ENCODE measurements at regions not wholly inside any gene's neighbourhood (a gene's known extent, or its start where the extent isn't known, plus 50 kb on each side); places are given as distances from the start of the nearest gene placed in this dataset.
"Not testable (repeated sequence)": the region's sequence is repeated elsewhere in the genome, so short reads cannot be mapped to it uniquely, and the experiment has no call there.

DNA sequence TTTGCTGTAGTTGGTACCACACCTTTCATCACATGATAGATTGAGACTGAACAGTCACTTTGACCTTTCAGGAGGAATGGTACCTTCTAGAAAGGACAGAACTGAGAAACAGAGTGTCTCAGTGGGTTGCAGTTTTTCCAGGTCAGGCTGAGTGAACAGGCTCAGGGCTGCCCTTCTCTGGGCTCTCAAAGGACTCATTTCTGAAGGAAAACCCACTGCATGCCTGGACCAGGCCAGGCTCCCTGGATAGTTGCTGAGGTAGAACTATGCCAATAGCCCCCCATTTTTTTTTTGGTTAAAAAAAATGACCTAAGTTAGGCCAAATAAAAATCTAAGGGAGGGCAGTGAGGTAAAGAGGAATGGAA, 148.1 kb upstream of the EGLN3 start:
- ATAC-seq (ENCODE audit: poor library complexity) (peak; percentile 19), DNase-seq (no peak)
- intact Hi-C loops (cut with DNase I): loop anchor here (5.0 to 10.0 kb wide), 3 partner anchors 126 to 262 kb away; partner anchors contain the start of gene EGLN3

DNA sequence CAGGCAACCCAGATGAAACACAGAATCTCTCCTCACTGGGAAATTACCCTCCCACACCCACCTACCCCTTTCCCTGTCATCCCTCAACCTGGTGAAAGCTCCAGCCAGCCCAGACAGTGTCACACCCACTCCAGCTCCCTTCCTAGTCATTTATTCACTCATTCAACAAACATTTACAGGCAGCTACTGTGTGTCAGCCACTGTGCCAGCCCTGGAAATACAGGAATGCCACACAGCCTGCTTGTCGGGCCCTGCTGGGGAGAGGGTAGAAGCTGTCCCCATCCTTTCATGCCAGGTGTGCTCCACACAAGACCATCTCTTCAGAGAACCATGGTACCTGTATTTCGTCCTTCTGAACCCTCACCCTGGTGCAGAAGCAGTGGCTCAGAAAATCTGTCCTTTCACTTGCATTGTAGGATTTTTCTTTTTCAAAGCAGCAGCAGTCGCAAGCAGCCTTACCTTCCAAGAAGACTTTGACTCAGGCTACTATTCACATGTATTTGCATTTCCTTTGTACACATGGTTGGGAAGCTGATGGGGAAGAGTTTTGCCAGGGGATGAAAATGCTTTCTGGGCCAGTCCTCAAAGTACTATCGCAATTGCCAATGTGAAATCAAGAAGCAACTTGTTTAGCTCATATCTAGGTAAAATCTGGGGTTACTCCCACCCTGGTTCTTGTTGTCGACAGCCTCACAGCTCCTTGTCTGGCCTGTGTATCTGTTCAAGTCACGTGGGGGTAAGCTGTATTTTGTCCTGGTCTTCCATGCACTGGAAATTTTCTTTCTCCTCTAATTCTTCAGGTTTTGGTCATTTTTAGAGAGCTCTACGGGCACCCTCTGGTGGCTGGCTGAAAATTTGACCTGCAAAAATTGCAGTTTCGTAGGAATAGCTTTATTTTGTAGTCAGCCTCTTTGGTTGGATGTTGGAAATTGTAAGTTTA, 147.4 kb upstream of the EGLN3 start:
- DNase-seq (no peak), ATAC-seq (ENCODE audit: poor library complexity) (peak; percentile 77)
- intact Hi-C loops (cut with DNase I): loop anchor here (5.0 to 10.0 kb wide), 3 partner anchors 126 to 261 kb away; partner anchors contain the start of gene EGLN3

DNA sequence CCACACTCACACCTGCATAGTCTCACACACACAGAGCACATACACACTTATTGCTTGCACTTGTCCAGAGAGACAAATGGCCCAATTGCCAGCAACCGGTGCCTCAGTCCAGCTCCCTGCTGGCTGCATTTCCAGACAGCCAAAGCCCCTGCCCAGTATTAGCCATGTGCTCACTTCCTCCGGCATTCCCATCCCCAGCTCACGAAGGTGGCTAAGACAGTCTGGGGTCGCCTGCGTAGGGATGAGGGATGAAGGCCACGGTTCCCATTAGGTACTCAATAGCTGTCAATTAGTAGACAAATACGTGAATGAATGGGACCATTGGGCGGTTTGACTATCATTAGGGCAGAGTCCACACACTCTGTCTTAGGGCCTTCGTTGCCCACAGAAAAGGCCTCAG, 146.8 kb upstream of the EGLN3 start:
- no peak for ATAC-seq (ENCODE audit: poor library complexity)
- intact Hi-C loops (cut with DNase I): loop anchor here (5.0 to 10.0 kb wide), 3 partner anchors 127 to 260 kb away; partner anchors contain the start of gene EGLN3
- DNase-seq: no peak

DNA sequence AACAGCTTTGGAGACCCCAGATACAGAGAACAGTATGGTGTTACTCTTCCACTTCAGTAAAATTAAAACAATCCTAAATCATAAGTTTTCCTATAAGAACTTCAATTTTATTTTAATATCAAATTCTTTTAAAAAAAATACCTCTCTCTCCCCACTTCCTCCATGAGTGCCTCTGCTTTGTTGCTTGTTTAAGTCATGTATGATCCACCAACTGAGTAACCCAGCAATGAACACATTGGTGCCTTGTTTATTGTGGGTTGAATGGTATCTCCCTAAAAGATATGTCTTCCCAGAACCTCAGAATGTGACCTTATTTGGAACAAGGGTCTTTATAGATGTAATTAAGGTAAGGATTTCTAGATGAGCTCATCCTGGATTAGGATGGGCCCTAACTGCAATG, 143.5 kb upstream of the EGLN3 start:
- DNase-seq: no peak
- intact Hi-C loops (cut with DNase I): loop anchor here (10.0 kb wide), 2 partner anchors 130 to 140 kb away; partner anchors contain the start of gene EGLN3
- no peak for ATAC-seq (ENCODE audit: poor library complexity)

DNA sequence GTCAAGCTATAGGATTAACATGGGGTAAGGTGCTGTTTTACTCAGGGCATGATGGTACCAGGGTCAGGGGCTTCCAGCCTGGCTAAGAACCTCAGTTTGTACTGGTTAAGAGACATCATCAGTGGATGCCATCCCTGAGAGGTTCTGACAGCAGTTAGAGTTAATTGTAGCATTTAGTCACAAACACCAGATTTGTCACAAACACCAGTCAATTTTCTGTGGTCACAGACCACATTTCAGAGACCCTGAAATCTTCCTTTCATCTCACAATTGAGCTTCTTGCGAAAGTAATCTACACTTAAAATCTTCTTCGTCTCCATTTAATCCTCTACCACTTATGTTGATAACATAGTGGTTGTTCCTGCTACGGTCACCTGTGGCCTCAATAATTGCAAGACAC, 143.0 kb upstream of the EGLN3 start:
- intact Hi-C loops (cut with DNase I): loop anchor here (10.0 kb wide), 2 partner anchors 131 to 139 kb away; partner anchors contain the start of gene EGLN3
- ATAC-seq (ENCODE audit: poor library complexity) (no peak), DNase-seq (no peak)

DNA sequence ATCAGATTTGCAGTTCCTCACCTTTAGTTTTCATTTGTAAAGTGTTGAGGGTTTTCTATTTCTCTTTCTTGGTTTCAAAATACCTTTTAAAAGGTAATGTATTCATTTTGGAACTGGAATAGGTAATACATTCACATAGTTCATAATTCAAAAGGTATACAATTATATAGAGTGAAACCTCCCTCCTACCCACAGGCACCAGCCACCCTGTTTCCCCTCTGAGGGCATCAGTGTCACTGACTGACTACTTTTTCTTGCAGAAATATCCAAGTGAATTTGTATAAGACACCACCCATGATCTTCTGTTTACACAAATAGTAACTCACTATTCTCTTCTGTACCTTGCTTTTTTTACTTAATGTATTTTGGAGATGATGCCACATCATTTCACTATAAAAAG, 139.6 kb upstream of the EGLN3 start:
- DNase-seq (no peak), ATAC-seq (ENCODE audit: poor library complexity) (no peak)
- intact Hi-C loops (cut with DNase I): loop anchor here (10.0 kb wide), 2 partner anchors 134 to 136 kb away; partner anchors contain the start of gene EGLN3

DNA sequence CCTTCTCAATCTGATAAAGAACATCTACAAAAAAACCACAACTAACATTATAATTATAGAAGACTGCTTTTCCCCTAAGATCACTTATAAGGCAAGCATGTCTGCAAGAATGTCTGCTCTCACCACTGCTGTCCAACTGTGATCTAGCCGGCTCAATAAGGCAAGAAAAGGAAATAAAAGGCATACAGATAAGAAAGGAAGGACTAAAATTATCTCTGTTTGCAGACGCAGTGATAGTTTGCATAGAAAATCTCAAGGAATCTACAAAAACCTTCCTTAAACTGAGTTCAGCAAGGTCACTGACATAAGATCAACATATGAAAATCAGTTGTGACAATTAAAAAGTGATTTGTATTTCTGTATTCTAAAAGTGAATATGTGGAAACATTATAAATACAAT, 138.0 kb upstream of the EGLN3 start:
- ATAC-seq (ENCODE audit: poor library complexity): no peak
- DNase-seq: no peak
- intact Hi-C loops (cut with DNase I): no loop called here

DNA sequence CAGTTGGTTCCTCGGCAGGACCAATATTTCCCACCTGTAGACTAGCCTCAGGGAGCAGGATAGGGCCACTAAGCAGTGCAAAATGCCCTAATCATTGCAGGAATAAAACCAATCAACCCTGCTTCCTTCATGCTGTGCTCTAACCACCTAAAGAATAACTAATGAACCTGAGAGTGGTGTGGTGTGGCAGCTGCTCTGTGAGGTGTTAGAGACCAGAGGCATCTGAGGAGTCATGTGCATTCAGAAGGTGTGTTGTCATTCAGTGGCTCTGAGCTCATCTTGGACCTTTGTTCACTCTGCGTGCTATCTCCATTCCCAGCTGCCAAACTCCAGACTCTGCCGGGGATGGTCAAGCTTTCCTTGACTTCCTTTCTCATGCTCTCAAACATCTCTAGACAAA, 136.7 kb upstream of the EGLN3 start:
- no peak for DNase-seq
- intact Hi-C loops (cut with DNase I): no loop called here
- ATAC-seq (ENCODE audit: poor library complexity): no peak

DNA sequence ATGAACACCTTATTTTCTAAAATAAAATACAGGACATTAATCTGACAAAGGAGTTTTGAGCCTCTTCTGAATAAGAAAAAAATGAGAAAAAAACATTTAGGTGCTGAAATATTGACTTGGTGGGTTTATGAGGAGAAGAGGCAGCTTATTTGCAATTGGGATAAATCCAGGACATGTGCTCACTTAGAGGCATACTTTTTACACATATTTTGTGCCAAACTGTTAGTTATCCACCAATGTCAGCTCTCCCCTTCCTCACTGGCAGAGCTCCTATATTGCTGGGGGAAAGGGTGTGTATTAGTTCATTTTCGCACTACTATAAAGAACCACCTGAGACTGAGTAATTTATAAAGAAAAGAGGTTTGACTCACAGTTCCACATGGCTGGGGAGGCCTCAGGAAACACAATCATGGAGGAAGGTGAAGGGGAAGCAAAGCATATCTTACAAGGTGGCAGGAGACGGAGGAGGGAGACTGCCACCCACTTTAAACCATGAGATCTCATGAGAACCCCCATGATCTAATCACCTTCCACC, 135.4 kb upstream of the EGLN3 start:
- intact Hi-C loops (cut with DNase I): no loop called here

DNA sequence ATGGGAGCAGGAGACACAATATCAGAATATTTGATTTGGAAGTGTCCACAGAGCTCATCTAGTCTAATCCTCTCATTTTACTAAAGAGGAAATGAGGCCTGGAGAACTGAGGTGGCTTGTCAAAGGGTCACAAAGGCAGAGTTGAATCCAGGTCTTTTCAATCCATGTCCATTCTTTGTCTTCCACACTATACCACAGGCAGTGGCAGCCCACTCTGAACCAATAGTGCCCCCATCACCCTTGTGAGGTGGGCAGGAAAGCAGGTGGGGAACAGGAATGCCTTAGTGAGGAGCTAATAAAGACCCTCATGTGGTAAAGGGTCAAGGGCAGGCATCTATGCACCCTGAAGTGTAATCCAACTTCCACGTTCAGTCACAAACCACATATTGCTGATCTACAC, 134.8 kb upstream of the EGLN3 start:
- ATAC-seq (ENCODE audit: poor library complexity) (no peak), DNase-seq (no peak)
- intact Hi-C loops (cut with DNase I): no loop called here

More for the DNA sequence above, 135.4 kb upstream of the EGLN3 start:
- ATAC-seq (ENCODE audit: poor library complexity) (no peak), DNase-seq (no peak)

DNA sequence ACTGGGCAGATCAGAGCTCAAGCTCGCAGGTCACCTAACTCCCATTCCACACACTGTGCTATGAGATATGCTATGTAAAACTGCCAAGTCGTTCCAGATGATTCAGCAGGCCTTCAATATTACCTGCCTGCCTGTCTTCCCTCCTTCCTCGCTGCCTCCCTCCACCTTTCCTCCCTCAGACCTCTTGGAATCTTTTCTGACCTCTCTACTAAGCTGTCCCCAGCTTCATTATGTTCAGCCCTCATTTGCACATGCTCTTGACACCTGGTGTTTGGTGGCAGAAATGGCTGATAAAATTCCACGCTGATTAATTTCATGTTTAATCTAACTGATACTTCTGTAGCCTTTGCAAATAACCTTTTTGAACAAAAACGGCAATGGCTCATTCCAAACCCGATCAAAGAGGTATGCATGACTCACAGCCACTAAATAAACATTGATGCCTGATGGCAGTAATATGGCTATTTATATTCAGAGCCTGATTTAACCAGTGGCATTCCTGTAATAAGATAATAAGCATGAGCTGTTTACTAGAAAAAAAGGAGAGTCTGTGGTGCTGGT, 130.8 kb upstream of the EGLN3 start:
- ATAC-seq (ENCODE audit: poor library complexity): peak; percentile 86
- intact Hi-C loops (cut with DNase I): no loop called here

DNA sequence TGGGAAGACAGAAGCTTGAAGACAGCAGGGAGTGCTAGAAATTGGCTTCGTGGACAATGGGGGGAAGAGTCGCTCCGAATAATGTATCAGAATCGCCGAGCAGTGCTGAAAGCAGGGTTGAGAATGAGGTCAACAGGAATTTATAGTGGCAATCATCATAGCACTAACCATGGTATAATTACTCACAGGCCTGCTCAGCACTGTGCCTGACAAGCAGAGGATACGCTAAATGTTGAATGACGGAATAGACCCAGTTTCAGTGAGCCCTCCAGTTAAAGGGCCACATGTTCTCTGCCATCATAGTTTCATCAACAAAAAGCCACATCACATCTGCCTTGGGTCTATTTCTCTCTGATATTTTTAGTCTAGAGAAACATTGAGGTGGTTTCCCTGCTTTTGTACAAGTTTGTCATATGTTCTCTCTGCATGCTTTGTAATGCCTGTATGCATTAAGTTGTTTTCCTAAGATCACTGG, 130.3 kb upstream of the EGLN3 start:
- peak; percentile 95 for ATAC-seq (ENCODE audit: poor library complexity)
- intact Hi-C loops (cut with DNase I): no loop called here
- DNase-seq: no peak

More for the DNA sequence above, 130.8 kb upstream of the EGLN3 start:
- DNase-seq: no peak

DNA sequence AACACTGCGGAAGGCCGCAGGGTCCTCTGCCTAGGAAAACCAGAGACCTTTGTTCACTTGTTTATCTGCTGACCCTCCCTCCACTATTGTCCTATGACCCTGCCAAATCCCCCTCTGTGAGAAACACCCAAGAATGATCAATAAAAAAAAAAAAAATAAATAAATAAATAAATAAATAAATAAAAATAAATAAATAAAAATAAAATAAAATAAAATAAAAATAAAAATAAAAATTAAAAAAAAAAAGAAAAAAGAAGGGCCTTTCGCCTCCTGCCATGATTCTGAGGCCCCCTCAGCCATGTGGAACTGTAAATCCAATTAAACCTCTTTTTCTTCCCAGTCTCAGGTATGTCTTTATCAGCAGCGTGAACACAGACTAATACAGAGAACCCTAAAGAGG, 128.8 kb upstream of the EGLN3 start:
- intact Hi-C loops (cut with DNase I); ATAC-seq (ENCODE audit: poor library complexity); DNase-seq: not testable (repeated sequence)

DNA sequence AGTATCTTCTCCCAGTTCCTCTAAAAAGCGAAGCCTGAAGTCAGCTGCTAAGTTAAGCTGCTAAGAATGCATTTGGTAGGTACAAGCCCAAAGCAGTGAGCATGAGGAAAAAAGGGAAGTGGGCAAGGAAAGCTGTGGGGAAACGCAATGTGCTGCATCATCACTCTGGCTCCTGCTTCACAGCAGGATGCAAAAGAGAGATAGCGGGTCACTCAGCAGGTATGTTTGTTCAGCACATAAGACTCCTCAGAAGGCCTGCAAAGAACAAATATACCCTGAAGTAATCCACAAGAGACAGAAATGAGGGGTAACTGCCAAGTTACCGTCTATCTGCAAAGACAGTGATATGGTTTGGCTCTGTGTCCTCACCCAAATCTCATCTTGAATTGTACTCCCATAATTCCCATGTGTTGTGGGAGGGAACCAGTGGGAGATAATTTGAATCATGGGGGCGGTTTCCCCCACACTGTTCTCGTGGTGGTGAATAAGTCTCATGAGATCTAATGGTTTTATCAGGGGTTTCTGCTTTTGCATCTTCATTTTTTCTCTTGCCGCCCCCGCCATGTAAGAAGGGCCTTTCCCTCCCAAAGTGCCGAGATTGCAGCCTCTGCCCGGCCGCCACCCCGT, 127.4 kb upstream of the EGLN3 start:
- intact Hi-C loops (cut with DNase I): no loop called here
- no peak for ATAC-seq (ENCODE audit: poor library complexity)
- no peak for DNase-seq

DNA sequence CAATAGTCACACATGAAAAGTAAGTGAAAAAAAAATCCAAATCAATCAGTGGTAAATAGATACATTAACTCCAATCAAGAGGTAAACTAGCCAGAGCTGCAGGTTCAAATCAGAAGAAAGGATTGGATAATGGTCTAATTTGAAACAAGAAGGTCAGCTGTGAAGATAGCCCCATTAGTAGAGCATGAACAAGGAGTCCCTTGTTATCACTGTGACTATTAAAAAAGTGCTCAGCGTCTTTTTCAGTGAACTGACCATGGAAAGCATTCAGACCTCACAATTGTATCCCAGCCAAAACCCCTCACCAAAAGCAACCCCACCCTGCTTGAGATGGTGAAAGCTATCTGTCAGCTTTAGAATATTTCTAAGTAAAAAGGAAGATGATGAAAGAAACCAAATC, 125.0 kb upstream of the EGLN3 start:
- intact Hi-C loops (cut with DNase I): no loop called here
- ATAC-seq (ENCODE audit: poor library complexity): peak; percentile 37
- DNase-seq: no peak

DNA sequence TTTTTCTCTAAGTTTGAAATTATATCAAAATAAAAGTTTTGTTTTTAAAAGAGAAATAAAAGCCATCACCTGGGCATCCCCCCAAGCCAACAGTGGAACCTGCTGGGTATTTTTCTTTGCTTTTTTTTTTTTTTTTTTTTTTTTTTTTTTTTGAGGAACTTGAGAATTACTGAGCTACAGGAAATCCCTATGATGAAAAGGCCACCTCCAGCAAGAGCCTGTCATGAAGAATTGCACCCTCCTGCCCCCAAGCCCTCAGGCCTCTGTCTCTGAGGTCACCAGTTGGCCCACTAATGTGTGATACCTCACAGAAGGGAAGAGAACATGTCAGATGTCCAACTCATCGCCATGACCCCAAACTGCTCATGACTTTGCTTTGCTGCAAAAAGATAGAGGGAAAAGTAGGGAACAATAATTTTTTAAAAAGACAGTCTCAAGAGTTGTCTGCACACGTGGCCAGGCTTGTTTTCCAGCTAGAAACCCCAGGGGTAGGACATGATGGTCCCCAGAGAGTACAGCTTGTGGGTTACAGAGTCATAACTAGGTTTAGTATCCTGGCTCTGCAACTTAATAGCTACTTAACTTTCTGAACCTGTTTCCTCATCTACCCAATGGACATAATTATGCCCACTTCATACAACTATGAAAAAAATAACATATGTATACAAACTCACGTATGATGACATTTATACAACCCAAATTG, 124.3 kb upstream of the EGLN3 start:
- intact Hi-C loops (cut with DNase I): no loop called here
- no peak for DNase-seq
- no peak for ATAC-seq (ENCODE audit: poor library complexity)

DNA sequence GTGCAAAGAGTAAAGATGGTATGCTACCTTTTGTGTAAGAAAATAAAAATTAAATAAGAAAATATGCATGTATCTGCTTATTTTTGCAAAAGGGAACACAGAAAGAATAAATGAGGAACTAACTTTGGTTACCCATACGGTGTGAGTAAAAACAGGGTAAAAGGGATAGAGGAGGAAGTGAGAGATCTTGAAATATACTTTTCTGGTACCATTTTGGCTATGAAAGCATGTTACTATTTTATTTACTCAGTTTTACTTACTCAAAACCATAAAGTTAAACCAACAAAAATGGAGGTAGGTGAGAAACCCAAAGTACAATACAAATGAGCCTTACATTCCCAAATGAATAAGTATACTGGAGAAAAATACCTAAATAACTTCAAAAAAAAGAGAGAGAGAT, 122.0 kb upstream of the EGLN3 start:
- ATAC-seq (ENCODE audit: poor library complexity): no peak
- DNase-seq: no peak
- intact Hi-C loops (cut with DNase I): no loop called here

DNA sequence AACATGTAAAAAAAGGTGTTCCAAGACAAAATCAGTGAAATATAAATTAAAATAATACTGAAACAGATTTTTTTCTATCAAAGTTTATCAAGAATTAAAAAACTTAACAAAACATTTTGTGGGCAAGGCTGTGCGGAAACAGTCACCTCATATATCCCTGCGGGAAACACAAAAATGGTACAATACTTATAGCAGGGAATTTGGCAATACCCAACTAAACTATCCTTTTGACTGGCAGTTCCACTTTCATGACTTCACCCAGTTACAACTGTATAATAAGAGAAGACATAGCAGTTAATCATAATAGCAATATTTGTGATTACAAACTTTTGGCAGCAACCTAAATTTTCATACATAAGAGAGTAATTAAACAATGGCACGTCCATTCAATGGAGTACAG, 121.5 kb upstream of the EGLN3 start:
- ATAC-seq (ENCODE audit: poor library complexity) (no peak), DNase-seq (no peak)
- intact Hi-C loops (cut with DNase I): no loop called here

All from Right ventricle myocardium superior (tissue), 1 donor.